ENCODE measurements at regions not wholly inside any gene's neighbourhood (a gene's known extent, or its start where the extent isn't known, plus 50 kb on each side); places are given as distances from the start of the nearest gene placed in this dataset.
A peak's percentile ranks its signal among the peaks of the same experiment; 100 is the strongest.

GRCh38 chr13:29713839-29714238 is 118.4 kb upstream of the SLC7A1 start:
- DNase-seq: peak; percentile 13

DNA sequence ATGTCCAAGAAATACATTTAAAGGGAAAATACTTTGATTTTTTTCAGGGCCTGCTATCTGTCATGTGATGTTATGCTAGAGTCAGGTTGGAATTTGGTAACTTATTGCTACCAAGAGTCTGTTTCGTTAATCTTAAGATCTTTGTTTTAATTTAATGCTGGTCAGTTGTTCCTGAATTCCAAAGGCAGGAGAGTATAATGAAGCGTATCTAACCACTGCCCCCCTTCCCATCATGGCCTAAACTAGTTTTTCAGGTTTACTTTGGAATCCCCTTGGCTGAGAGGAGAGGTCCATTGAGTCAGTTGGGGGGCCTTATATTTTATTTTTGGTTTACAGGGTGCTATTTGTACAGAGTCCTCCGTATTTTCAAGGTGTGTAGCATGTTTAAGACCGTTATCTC is 116.3 kb upstream of the SLC7A1 start:
- no peak for DNase-seq

DNA sequence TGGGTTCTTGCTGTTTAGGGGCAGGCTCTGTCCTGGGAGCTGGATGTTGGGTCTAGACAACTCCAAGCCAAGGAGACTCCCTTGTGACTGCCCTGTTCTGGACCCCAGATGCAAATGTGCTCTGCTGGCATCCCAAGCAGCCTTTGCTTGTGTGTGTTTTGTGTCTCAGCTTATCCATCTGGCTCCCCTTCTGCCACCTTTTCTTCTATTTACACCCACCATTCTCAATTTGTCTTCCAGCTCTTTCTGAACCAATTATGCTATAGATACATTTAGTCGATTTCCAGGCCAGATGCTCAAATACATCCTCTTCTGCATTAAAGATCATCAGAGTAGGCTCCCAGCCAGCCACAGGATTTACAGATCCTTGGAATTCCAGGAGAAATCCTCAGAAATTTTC is 115.0 kb upstream of the SLC7A1 start:
- DNase-seq: no peak

DNA sequence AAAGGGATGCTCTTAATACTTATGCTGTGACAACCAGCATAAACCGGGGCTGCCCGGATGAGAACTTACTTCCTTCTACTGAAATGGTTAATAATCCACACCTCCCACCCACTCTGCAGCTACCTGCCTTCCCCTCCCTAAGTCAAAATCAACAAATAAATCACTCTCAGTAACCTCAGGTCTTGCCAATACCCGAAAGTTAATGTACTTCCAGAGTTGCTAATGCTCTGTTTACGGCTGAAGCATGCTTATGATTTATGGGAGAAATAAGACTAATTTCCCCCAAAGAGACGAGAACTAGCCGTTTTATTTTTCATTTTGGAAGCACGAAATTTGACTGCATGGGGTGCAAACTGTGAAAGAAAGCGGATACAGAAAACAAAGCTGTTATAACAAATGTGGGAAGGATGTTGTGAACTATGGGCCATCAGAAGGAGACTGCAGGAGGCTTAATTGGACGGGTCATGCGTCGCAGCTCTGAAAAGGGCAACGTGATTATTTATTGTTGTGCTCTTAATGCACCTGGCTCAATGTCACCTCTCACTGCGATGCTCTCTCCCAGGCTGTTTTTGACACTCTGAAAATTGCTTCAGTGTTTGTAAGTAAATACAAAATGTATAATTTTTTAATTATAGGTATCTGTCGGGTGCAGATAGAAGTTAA is 114.0 kb upstream of the SLC7A1 start:
- DNase-seq: no peak

DNA sequence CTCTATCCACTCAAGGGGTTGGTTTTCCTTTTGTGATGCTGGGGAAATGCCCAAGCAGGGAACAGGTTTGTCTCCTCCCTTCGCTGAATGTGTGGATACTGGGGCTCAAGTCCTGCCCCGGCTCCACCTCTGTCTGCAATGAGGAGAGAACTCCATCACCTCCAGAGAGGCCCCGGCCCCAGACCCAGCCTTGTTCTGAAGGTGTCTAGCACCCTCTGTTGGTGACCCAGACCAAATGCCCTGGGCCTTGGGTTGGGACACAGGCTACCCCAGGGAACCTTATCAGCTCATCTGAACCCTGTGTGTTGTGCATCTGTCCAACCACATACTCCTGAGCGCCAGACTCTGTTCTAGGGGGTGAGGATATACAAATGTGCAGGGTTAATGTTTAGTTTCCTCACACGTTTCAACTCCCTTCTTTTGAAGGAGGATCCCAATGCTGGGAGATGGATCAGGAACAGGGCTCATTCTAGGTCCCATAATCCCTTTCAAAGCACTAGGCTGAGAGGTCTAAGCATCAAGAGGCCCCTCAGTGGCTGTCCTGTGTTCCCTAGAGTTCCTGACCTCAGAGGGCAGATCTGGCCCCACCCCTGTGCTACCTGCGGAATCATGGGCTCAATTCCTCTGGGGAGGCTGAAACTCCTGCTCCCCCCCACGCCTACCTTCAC is 112.5 kb upstream of the SLC7A1 start:
- DNase-seq: peak; percentile 70

- DNase-seq: no peak
Observed at GRCh38 chr13:29706923-29707322, 111.4 kb upstream of the SLC7A1 start.

- no peak for DNase-seq
Observed at GRCh38 chr13:29704648-29705047, 109.2 kb upstream of the SLC7A1 start.

DNA sequence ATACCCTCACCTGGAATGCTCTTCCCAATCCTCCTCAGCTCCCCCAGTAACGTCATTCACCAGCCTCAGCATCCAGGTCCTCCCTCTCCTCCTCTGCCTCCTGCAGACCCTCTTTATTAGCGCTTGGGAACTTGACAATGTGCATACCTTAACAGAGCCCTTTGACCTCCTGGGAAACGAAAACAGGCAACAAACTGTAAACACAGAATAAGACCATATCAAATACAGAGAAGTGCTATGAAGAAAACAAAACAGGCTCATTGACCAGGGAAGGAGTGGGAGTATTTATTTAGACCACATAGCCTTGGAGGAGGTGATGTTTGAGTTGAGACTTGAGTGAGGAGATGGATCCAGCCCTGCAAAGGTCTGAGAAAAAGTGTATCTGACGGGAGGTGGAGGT is 107.9 kb upstream of the SLC7A1 start:
- DNase-seq: no peak

DNA sequence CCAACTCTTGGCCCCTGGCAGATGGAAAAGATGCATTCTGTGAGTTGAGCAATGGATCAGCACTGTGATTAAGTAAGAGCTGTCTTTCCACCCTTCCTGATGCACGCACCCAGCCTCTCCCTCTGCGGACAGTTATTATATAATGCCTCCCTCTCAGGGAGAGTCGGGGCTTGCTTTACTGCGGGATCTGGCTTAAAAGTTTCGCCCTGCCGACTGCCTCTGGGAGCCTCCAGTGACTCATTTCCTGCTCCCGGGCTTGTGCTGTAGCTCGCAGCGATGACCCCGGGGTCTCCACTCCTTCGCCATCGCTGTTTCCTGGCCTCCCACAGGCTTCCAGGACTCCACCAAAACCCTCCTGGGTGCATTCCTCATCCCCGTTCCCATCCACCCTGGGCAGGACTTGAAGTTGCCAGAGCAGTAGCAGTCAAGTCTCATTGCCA is 107.4 kb upstream of the SLC7A1 start:
- peak; percentile 98 for DNase-seq

GRCh38 chr13:29698106-29698505 is 102.6 kb upstream of the SLC7A1 start:
- DNase-seq: no peak

- no peak for DNase-seq
Observed at GRCh38 chr13:29696606-29697005, 101.1 kb upstream of the SLC7A1 start.

GRCh38 chr13:29693275-29693945 is 97.9 kb upstream of the SLC7A1 start:
- DNase-seq: no peak

DNA sequence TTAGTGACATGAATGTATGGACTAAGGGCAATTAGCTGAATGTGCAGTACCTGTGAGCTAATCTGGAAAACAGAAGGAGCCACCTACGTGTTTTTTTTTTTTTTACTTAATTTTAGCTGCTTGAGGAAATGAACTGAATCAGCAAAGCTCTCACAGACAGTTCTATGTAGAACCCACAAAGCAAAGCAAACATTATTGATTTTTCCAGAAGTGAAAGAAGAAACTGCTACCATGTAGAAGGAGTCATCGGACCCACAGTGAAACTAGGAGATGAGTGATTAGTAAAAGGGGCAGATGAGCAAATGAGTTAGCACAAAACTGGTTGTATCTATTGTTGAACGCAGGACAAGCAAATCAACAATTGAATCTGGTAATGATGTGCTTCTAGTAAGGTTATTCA is 94.1 kb upstream of the SLC7A1 start:
- DNase-seq: no peak

DNA sequence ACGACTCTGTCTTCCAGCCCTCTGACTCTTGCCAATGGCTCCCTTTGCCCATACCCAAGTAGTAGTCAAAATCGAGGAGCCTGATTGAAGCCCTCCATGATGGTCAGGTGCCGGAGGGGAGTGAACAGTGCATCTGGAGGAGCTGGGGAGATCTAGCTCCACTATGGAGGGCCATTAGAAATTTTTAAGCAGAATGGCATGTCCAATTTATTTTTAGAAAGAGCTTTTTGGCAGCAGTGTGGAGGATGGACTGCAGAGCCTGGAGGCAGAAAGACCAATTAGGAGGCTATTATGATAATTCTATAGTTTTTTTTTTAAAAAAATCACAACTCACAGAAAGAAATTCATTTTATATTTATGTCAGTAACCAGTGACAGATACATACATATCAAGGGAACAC is 92.7 kb upstream of the SLC7A1 start:
- no peak for DNase-seq

- DNase-seq: peak; percentile 51
Observed at GRCh38 chr13:29684441-29684840, 89.0 kb upstream of the SLC7A1 start.

DNA sequence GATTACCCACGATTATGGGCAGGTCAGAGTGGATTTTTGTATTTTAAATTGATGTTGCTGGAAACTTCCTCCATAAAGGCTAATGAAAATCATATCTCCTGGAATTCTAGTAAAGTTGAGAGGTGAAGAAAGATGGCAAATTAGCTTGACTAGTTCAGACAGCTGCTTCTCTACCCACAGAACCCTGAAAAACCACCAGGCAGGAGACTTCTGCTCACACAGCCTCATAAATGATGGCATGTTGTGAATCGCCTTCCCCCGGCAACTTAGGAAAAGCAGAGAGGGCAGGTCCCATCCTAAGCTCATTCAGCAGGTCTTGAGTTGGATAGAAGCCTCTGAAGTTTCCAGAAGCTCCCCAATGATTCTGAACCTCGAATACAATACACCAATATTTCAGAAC is 87.6 kb upstream of the SLC7A1 start:
- DNase-seq: no peak

- DNase-seq: no peak
Observed at GRCh38 chr13:29681864-29682263, 86.4 kb upstream of the SLC7A1 start.

DNA sequence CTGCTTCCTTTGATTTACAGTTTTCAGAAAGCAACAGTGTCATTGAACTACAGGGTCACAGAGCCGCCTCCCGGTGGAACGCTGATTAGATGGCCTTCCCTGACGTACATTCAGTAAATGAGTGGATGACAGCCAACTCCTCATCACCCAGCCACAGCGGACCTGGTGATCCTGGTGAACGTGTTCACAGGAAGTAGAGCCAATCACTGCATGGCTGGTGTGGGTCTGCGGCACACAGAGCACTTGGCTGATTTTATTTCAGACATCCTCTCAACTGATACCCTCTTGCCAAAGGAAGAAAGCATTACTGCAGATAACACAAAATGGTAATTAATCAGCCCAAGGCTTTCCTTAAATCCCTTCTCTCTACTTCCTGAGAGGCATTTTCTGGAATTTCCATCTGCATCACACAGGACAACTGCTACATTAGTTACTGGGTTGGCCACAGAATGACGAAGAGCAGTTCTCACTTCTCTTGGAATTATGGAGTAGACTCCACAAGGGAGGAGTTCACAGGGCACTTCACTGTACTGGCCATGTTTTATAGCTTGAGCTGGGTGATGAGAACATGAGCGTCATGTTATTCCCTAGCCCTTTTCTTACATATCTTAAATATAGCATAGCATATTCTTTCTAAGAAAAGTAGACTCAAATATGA is 84.0 kb upstream of the SLC7A1 start:
- DNase-seq: no peak

DNA sequence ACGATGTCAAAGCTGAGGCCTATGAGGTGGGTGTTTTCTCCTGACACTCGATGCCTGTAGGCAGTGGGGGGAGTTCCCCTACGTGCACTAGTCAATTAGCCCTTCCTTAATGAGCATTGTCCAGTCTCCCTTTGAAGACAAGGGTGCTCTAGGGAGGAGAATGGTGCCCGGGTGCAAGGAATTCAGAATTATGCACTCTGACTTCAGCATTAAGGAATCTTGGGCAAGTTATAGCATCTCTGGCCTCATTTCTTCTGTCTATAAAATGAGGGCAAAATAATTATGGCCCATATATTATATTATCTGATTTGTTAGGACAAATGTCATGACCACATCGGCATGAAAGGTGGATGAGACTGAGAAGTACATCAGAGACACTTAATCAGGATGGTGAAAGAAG is 82.1 kb upstream of the SLC7A1 start:
- DNase-seq: no peak

- DNase-seq: peak; percentile 30
Observed at GRCh38 chr13:29676941-29677452, 81.5 kb upstream of the SLC7A1 start.

DNA sequence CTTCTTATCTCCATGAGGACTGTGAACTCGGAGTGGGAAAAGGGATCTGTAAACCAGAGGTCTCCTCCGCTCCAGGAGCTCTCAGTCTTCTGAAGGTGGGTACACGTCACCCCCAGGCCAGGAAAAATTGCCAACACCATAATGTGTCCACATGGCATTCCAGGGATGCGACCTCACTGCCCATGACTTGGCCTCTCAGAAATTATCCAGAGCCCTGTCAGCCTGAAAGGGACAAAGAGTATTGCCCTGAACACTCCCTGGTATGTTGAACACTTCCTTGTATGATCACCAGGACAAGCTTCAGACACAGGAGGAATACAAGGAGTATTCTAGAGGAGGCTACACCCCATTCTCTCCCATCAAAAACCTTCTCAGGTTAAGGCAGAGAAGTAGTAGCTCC is 81.0 kb upstream of the SLC7A1 start:
- peak; percentile 75 for DNase-seq

DNA sequence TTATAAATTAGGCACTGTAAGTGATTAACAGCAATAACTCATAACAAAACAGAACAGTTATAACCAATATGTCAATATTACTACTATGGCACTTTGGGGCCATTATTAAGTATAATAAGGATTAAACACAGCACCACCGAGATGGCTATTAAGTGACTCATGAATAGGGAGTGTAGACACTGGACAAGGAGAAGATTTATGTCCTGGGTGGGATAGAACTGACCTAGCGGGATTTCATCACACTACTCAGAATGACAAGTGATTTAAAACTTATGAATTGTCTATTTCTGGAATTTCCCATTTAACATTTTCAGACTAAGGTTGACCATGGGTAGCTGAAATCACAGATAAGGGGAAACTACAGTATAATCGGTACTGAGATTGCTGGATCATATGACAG is 79.0 kb upstream of the SLC7A1 start:
- peak; percentile 83 for DNase-seq

GRCh38 chr13:29664591-29664990 is 69.1 kb upstream of the SLC7A1 start:
- no peak for DNase-seq
